NCI-H1436 (cell line): ENCODE measurements at regions not wholly inside any gene's neighbourhood (a gene's known extent, or its start where the extent isn't known, plus 50 kb on each side); places are given as distances from the start of the nearest gene placed in this dataset.
"Not testable (repeated sequence)": the region's sequence is repeated elsewhere in the genome, so short reads cannot be mapped to it uniquely, and the experiment has no call there.

ENCODE experiments used
- DNase-seq: peaks from one replicate; lab custom pipeline; 2025; lab: John Stamatoyannopoulos, UW

DNA sequence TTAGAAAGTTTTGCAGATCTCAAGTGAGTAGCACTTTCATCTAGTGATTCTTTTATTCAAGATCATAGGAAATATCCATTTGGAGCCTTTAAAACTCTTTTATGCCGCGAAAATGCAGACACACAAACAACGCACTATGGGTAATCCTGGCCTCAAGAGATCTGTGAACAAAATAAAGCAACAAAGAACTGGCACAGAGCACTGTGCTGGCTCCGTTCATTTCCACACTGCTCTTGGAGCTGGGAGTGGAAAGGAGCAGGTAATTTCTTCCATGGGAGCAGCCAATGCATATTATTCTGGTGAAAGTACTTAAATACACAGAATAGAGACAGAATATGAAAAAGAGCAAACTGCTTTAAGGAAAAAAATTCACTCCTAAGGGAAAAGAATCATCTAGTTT lies 172.7 kb upstream of the FRG1 start:
- no peak for DNase-seq

DNA sequence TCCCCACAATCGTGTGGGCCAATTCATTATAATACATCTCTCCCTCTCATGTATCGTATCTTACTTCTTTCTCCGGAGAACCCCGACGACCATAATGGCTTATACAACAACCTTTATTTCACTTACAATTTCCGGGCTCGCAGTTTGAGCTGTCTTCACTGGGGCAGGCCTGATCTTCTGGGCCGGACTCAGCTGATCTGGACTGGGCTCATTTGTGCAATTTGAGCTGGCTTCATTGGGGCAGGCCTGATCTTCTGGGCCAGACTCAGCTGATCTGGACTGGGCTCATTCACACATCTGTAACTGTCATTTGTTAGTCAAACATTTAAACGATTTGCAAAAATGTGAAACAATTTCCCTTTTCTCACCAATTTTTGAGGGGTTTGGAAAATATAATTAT lies 171.5 kb upstream of the FRG1 start:
- DNase-seq = peak; percentile 9

DNA sequence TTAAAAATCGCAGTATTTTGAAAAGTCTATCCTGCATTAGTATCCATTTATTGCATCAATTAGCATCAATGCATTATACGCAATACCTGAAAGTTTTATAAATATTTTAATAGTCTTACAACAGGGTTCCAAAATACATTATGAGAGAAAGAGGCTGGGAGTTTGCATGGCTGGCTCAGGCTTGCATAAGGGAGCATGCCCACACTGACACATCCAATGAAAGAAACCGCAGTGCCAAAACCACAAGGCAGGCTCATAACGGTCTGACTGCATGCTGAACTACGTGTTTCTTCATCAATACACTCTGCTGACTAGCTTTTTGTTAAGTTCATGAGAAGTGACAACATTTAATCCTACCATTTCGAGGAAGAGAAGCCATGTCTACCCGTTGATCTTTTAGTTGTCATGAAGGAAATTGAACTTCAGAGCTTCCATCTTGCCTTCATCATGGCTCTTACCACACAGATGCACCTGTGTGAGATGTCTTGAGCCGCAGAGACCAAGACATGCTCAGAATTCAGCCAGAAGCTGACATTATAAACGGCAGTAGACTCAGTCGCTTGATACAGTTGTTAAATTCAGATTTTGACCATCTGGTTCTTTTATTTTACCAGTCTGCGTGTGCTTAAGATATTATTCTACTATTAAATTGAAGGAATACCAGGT lies 168.8 kb upstream of the FRG1 start:
- DNase-seq = no peak

DNA sequence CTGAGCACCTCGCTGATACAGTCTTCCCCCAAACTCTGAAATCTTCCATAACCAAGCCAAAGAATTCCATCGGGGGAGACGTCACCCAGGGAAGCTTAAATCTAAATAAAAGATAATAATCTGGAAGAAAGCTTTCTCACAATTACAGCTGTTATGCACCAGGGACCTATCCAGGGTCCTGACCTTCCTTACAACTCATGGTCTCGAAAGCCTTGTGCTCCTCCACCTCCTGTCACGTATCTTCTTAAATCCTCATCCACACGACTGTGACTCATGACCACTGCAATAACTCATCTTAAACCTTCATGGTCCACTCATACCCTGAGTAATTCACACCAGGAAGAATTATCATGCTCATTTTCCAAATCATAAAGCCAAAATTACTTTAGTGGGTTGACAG lies 166.8 kb upstream of the FRG1 start:
- DNase-seq = no peak

DNA sequence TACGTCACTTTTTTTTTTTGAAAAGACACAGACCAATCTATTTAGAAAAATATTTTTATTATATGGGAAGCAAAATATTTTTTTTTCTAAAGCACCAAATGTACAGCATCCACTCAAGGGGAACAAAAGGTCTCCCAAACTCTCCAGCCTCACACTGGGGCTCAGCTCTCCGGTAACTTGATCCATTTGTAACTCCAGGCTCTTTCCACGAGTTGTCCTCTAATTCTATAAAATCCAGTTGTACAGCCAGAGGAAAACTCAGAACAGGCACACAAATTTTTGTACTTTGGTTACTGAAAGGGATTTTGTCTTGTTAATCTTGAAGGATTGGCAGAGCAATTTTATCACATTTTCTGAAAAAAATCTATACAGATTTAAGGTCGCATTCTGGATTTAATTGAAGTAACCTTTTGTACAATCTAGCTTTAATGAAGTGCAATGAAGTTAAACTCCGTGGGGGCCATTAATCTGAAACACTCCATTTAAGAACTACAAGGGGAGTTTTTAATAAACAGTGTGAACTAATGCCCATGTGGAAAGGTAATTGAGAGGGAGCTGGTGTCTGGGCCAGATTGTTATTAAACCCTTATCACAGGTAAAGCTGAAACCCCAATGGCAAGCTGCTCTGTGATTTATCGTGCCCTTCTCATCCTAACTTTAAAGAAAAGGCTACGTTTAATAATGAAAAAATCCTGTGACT lies 161.2 kb upstream of the FRG1 start:
- DNase-seq = no peak

DNA sequence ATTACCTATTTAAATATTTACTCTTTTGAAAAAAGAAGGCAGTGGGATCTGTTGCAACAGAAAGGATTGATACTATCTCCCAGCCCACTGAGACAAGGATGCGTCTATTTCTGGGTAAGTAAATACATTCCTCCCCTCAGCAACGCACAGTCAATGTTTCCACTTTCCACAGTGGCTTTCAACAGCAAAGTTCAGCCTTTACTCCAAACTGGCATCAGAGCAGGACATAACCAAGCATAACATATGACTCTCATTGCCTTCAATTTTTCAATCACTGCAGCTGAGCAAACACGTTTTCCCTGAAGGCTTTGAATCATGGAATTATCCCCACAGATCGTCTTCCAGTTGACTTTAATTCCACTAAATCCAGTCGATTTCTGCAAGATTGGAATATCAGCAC lies 160.3 kb upstream of the FRG1 start:
- no peak for DNase-seq

DNA sequence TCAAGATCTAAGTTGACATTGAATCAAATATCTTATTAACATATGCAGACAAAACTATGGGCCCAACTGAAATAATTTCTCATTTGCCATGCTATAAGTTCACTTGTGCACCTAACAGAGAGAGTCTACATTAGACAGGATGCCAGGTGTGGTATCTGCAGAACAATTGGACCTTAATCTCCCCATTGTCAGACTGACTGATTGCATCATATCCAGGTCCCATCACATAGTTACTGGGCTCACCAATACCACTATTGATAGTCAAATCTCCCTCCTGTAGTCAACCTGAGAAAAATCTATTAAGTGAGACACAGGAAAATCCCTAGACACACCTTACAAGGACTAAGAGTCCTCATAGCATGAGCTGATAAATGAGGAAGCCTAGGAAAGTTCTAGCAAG lies 156.0 kb upstream of the FRG1 start:
- no peak for DNase-seq

DNA sequence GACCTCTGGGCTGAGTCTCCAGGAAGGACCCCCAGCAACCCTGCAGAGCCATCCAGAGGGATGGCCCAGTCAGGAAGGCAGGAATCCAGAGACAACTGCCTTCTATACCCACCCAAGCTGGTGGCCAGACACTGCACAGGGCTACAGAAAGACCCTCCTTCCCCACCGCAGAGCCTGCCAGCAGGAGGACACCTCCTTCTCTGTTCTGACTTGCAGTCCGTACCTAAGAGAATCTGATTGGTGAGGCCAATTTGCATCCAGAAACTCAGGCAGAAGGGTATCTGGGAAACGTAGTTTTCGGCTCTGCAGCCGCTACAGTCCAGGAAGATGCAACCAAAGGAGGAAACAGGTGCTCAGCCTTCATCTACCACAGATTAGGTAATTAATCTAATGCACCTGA lies 155.4 kb upstream of the FRG1 start:
- DNase-seq = no peak

DNA sequence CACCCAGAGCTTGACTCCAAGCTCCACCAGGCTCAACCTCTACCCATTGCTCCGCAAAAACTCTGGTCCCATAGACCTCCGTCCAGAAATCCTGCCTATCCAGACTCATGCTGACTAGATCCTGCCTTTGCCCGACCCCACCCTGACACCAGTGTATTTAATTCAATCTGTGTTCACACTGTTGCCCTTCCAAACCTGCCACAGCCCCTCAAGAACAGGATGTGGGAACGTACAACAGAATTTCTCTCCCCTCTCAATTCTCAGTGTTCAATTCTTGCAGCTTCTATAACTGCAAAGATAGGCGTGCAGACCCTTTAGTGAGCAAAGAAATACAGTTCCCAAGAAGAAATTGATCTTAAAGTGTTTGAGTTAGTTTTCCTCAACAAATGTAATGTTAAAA lies 154.2 kb upstream of the FRG1 start:
- no peak for DNase-seq

DNA sequence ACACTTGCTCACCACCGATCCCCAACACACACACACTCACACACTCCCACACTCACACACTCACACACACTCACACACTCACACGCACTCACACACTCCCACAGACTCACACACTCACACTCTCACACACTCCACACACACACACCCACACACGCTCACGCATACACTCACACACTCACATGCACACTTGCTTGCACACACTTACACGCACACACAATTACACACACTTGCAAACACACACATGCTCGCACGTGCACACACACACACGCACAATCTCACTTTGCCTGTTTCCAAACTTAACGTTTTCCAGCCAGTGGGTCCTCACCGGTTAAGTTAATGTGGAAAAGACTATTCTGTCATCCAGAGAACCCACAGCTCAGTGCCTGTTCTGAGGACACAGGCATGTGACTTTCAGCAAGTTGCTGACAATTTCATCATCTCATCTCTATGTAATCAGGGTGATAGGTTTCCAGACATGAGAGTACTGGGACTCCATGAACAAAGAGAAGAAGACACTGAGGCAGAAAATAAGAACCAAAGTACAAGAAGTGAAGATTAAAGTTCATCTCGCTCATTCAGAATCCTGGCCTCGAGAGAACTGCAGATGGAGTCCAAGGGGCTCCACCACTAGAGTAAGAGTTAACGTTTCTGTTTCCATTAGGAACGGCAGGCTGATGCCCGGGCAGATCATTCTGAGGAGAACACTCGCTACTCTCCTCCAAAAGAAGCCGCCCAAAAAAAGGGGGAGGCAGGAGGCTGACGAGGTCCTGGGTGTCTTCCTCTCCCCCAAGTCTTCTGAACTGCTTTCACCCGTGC lies 153.2 kb upstream of the FRG1 start:
- DNase-seq = no peak

DNA sequence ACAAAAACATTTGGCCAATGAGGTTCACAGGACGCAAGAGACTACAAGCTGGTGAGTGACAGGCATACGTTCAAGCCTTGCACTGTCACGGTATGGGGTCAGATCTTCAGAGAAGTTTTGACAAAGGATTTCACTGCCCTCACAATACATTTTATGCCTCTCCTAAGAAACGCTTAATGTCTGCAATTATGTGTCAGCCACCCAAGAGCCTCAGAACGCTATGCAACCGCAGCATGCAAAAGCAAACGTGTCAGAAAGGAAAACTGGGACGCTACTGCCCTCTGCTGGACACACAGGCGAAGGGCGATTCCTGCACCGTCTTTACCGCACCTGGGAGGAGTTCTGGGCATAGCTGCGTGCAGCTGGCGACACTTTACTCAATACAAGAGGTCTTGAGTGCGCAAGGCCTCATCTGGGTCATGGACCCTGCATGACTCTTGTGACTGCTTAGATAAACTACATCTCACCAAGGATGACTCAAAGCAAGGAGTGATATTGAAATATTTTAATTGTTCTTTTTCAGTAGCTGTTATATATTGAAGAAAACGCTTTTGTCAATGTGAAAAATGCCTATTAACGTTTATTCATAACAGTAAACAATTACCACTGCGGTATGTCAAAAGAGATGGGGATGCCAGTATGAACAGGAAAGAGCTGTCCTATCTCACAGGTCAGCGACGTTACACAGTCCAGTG lies 147.6 kb upstream of the FRG1 start:
- peak; percentile 72 for DNase-seq

DNA sequence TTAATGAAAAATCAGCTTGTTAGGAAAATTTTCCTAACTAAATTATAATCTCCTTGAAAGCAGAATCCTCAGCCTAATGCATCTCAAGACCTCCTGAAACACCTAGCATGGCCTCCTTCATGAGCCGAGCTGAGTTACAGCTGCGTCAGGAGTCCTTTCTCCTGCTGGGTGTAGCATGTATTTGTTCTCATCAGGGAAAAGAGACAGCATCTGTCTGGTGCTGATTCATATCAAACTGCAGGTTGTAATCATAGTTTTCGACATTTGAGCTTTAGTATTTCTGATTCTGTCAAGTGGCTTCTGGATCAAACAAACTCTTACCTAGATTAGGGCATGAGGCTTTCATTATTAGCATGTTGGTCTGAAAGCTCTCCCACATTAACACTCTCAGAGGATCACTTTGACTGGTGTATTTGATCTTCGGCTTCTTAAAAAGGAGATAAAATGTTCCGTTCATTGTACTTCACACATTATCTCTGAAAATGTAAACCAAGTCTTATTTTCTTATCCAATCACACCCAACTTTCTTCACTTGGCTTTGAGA lies 140.1 kb upstream of the FRG1 start:
- DNase-seq = no peak

DNA sequence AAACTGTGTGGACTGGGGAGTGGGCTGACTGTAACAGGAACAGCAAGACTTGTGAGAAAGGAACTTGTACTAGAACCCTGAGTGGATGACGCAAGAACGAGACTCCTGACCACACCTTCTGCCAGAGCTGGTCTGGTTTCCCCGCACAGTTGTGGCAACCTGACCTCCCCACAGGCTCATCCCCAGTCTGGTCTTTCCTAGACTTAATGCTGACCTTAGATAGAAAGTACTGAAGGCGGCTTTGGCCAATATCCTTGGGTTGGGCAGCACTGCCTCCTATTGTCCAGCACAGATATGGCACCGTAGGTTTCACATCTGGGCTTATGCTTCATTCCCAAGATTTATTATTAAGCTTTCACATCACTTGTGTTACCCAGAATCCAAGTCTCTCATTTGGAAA lies 137.8 kb upstream of the FRG1 start:
- no peak for DNase-seq

DNA sequence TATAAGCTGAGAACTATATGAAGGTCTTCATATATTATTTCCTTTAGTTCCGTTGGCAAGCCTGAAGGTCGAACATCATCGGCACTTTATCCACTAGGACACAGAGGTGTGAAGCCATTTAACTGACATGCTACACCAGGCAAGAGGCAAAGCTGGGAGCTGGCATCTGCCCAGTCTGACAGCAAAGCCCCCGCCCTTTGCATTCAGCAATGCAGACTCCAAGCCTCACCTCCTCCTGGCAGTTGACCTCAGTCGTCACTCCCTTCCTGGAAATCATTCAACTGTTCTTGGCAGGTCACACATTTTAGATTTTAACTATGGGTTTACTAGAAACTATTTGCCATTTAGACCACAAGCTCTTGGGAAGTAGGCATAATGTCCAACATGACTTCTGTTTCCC lies 135.8 kb upstream of the FRG1 start:
- DNase-seq = no peak

DNA sequence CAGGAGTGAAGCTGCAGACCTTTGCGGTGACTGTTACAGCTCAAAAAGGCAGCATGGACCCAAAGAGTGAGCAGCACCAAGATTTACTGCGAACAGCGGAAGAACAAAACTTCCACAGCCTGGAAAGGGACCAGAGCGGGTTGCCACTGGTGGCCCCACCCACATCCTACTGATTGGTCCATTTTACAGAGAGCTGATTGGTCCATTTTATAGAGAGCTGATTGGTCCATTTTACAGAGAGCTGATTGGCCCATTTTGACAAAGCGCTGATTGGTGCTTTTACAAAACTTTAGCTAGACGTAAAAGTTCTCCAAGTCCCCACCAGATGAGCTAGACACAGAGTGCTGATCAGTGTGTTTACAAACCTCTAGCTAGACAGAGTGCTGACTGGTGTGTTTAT lies 134.2 kb upstream of the FRG1 start:
- no peak for DNase-seq

DNA sequence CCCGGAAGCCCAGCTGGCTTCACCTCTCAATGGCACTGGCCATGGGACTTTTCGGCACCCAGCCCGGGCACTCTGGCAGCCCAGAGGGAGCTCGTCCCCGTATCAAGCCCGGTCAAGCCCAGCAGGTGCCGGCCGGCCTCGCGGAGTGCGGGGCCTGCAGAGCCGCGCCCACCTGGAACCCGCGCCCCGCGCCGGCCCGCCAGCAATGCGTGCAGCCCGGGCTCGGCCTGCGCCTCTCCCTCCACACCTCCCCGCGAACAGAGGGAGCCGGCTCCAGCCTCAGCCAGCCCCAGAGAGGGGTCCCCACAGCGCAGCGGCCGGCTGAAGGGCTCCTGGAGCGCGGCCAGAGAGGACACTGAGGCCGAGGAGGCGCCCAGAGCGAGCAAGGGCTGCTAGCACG lies 133.6 kb upstream of the FRG1 start:
- no peak for DNase-seq

DNA sequence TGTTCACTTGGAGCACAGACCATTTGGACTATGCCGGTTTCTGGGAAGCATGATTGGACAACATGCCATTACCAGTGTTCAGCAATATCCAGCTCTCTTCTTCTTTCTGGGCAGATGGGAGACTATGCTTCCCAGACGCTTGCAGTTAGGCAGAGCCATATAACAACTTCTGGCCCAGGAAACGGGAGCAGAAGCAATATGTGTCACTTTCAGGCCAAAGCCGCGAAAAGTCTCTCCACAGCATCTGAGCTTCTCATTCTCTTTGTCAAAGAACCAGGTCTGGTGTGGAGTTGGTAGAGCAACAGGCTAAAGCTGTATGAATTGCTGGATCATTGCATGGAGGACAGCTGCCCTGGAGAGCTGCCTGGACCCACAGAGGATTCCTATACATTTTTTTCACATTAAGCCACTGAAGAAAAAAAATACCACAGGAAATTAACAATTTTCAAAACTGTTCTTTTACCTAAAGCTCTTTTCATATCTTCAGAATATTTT lies 131.4 kb upstream of the FRG1 start:
- no peak for DNase-seq

DNA sequence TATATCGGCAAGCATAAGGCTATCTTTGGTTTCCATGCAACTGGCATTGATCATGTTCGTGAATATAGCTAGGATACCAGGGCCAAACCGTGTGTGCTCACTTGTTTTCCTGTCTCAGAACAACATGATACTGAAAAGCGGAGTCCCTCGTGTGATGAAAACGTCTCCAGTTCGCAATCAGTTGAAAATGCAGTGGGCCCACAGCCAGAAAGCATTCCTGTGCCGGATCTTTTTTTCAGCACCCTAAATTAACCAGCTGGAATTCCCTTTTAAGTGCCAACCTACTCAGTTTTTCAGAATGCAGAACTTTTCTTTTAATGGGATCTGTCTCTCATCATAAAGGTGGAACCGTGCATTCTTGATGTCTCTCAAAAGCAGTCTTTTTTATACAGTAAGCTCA lies 130.8 kb upstream of the FRG1 start:
- no peak for DNase-seq

DNA sequence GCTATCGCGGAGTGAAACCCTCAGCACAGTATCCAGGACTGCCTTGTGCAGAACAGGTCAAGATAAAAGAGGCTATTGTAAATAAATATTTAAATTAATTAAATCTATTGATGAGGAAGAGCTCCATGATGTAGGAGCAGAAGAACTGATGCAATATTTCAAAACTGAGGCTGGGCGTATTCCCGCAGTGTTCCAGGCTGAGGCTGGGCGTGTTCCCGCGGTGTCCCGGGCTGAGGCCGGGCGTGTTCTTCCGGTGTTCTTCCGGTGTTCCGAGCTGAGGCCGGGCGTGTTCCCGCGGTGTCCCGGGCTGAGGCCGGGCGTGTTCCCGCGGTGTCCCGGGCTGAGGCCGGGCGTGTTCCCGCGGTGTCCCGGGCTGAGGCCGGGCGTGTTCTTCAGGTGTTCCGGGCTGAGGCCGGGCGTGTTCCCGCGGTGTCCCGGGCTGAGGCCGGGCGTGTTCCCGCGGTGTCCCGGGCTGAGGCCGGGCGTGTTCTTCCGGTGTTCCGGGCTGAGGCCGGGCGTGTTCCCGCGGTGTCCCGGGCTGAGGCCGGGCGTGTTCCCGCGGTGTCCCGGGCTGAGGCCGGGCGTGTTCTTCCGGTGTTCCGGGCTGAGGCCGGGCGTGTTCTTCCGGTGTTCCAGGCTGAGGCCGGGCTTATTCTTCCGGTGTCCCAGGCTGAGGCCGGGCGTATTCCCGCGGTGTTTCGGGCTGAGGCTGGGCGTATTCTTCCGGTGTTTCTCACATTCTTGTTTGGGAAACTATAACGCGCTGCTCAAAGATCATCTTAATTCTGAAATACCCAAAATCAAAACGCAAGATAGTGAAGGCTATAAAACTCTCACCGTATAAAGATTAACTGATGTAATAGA lies 130.1 kb upstream of the FRG1 start:
- DNase-seq = not testable (repeated sequence)

DNA sequence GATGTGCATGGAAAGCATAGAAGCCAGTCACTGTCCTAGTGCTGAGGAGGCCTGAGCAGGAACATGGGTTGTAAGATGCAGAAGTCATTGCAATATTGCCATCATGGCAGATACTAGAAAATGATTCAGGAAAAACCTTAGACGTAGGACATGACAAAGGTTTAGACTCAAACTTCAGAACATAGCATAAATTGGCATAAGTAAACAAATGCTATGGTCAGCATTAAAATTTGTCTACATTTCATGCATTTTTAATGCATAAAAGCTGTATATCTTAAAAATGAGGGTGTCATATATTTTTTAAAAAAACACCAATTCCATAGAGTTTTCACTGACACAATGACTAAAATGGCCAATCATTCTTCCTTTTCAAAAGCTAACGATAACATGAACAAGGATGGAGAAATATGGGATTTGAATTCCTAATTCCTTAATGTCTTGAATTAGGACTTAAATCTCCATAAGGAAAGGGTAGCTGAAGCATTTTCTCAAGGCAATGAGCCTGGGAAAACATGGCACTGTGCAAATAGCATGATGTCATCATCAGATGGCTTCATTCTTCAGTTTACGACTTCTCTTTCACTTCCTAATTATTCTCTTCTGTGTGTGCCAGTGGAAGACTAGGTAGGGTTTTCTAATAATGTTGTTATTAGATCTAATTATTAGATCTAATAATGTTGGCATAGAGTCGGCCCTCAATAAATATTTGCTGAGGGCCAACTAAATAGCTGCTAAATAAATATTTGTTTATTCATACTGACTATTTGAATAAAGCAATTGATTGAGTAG lies 125.1 kb upstream of the FRG1 start:
- DNase-seq = no peak
